ENCODE measurements at regions not wholly inside any gene's neighbourhood (a gene's known extent, or its start where the extent isn't known, plus 50 kb on each side); places are given as distances from the start of the nearest gene placed in this dataset.

GRCh38 chr22:49072996-49073645, 754.6 kb downstream of the BRD1 start:
- no peak for TF ChIP-seq CTCF (IDR thresholded peaks at IDR 0.05)
- no peak for TF ChIP-seq POLR2A (IDR thresholded peaks at IDR 0.05)
- no peak for TF ChIP-seq EP300 (IDR thresholded peaks at IDR 0.05)

Data from tibial nerve (tissue), 4 donors.